ENCODE measurements at regions not wholly inside any gene's neighbourhood (a gene's known extent, or its start where the extent isn't known, plus 50 kb on each side); places are given as distances from the start of the nearest gene placed in this dataset.
A peak's percentile ranks its signal among the peaks of the same experiment; 100 is the strongest.

DNA sequence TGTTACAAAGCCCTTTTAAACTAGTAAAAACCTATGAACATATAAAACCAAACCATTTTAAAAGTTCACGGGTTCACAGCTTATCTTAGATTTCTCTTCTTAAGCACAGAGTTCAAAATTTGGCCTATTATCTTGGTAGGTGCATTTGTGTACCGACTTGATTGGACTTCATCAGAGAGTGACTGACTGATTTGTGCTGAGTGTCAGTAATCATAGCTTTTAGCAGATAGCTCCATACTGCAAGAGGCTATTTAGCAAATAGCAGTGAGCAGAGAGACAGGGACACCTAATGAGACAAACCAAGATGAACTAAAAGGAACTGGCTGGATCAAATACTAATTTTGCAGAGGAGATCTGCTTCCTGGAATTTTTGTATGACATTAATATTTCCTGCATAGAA, 274.5 kb downstream of the PRR16 start:
- H3K4me1 ChIP-seq (ENCODE audit: control insufficient read depth, insufficient read depth, low read length): peaks cover 3% of the 10 kb centered on the region
- no peaks in the 10 kb centered on the region for H3K9me3 ChIP-seq (replicated peaks; ENCODE audit: low read length)
- H3K36me3 ChIP-seq (ENCODE audit: insufficient read depth, low read length): no peaks in the 10 kb centered on the region
- H3K9ac ChIP-seq (ENCODE audit: low read depth, low read length): no peak overlapping the region
- no peak overlapping the region for H3K4me2 ChIP-seq (ENCODE audit: low read length)
- H3K27me3 ChIP-seq (ENCODE audit: control insufficient read depth, insufficient read depth, low read length): no peaks in the 10 kb centered on the region
- no peak overlapping the region for H3K4me3 ChIP-seq (ENCODE audit: low read length)

DNA sequence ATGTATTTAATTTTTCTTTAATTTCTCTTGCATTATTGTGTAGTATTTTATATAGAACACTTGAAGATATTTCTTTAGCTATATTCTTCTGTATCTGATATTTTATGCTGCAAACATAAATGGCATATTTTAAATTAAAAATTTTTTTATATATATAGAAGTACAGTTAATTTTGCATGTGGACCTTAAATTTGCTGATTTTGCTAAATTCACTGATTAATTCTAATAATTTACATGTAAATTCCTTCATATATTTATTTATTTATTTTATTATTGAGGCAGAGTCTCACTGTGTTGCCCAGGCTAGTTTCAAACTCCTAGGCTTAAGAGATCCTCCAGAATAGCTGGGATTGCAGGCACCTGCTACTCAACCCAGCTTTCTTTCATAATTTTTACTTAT, 276.9 kb downstream of the PRR16 start:
- Histone ChIP-seq H3K27me3 (ENCODE audit: control insufficient read depth, insufficient read depth, low read length) (no peaks in the 10 kb centered on the region), H3K4me2 (ENCODE audit: low read length) (no peak overlapping the region), H3K4me1 (ENCODE audit: control insufficient read depth, insufficient read depth, low read length) (no peaks in the 10 kb centered on the region), H3K36me3 (ENCODE audit: insufficient read depth, low read length) (no peaks in the 10 kb centered on the region), H3K4me3 (ENCODE audit: low read length) (no peak overlapping the region), H3K9ac (ENCODE audit: low read depth, low read length) (no peak overlapping the region), H3K9me3 (replicated peaks; ENCODE audit: low read length) (no peaks in the 10 kb centered on the region)

DNA sequence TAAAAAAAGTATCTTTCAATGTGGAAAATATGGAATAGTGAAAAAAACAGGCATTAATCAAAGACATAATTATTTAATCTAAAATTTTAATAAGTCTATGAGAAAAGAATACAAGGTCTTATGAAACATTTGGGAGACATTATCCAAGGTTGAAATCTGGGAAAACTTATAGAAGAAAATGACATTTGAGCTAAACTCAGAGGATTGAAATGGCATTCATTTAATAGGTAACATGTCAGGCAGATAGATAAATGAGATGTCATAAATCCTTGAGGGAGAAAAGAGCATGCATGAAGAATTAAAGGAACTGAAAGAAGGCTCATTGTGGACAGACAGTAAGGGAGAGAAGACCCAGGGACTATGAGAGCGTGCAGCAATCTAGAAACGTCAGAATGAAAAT, 284.4 kb downstream of the PRR16 start:
- Histone ChIP-seq H3K4me3 (ENCODE audit: low read length) (no peak overlapping the region), H3K4me2 (ENCODE audit: low read length) (no peak overlapping the region), H3K4me1 (ENCODE audit: control insufficient read depth, insufficient read depth, low read length) (peaks cover 3% of the 10 kb centered on the region), H3K9ac (ENCODE audit: low read depth, low read length) (no peak overlapping the region), H3K9me3 (replicated peaks; ENCODE audit: low read length) (no peaks in the 10 kb centered on the region), H3K27me3 (ENCODE audit: control insufficient read depth, insufficient read depth, low read length) (no peaks in the 10 kb centered on the region), H3K36me3 (ENCODE audit: insufficient read depth, low read length) (no peaks in the 10 kb centered on the region)

DNA sequence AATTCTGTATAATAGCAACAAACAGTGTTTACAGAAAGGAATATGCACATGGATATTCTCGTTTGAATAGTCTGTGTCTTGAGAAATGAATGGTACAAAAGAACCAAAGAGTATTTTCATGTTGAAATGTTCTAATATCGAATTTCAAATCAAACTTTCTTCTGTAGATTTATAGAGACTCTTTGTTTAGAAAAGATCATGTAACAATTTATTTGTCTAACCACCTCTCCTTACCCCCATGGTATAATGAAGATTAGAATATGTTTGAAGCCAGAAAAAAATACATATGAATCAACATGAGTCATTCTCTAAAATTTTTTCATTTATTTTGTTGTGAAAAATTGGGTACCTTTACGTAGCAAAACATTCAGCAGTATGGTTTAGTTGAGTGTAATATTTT, 285.6 kb downstream of the PRR16 start:
- Histone ChIP-seq H3K9ac (ENCODE audit: low read depth, low read length) (no peak overlapping the region), H3K4me3 (ENCODE audit: low read length) (no peak overlapping the region), H3K9me3 (replicated peaks; ENCODE audit: low read length) (no peaks in the 10 kb centered on the region), H3K27me3 (ENCODE audit: control insufficient read depth, insufficient read depth, low read length) (no peaks in the 10 kb centered on the region), H3K36me3 (ENCODE audit: insufficient read depth, low read length) (no peaks in the 10 kb centered on the region), H3K4me2 (ENCODE audit: low read length) (no peak overlapping the region), H3K4me1 (ENCODE audit: control insufficient read depth, insufficient read depth, low read length) (peaks cover 3% of the 10 kb centered on the region)

GRCh38 chr5:120759587-120759986, 295.5 kb downstream of the PRR16 start:
- Histone ChIP-seq H3K4me1 (ENCODE audit: control insufficient read depth, insufficient read depth, low read length) (no peaks in the 10 kb centered on the region), H3K9me3 (replicated peaks; ENCODE audit: low read length) (no peaks in the 10 kb centered on the region), H3K27me3 (ENCODE audit: control insufficient read depth, insufficient read depth, low read length) (no peaks in the 10 kb centered on the region), H3K9ac (ENCODE audit: low read depth, low read length) (no peak overlapping the region), H3K4me2 (ENCODE audit: low read length) (no peak overlapping the region), H3K36me3 (ENCODE audit: insufficient read depth, low read length) (no peaks in the 10 kb centered on the region), H3K4me3 (ENCODE audit: low read length) (no peak overlapping the region)

DNA sequence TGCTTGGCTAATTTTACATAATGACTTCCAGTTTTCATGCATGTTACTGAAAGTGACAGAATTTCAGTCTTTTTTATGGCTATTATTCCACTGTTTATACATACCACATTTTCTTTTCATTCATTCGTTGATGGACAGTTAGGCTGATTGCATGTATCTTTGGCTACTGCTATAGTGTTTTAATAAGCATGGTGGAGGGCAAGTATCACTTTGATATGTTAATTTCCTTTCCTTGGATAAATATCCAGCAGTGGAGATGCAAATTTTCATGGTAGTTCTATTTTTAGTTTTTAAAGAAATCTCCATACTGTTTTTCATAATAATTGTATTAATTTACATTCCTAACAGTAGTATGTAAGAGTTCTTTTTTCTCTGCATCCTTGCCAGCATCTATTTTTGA, 297.9 kb downstream of the PRR16 start:
- Histone ChIP-seq H3K4me2 (ENCODE audit: low read length) (no peak overlapping the region), H3K9ac (ENCODE audit: low read depth, low read length) (no peak overlapping the region), H3K27me3 (ENCODE audit: control insufficient read depth, insufficient read depth, low read length) (no peaks in the 10 kb centered on the region), H3K4me1 (ENCODE audit: control insufficient read depth, insufficient read depth, low read length) (peaks cover 15% of the 10 kb centered on the region), H3K4me3 (ENCODE audit: low read length) (no peak overlapping the region), H3K9me3 (replicated peaks; ENCODE audit: low read length) (no peaks in the 10 kb centered on the region), H3K36me3 (ENCODE audit: insufficient read depth, low read length) (no peaks in the 10 kb centered on the region)

- H3K27me3 ChIP-seq (ENCODE audit: control insufficient read depth, insufficient read depth, low read length): no peaks in the 10 kb centered on the region
- H3K4me3 ChIP-seq (ENCODE audit: low read length): no peak overlapping the region
- peak overlapping the region; percentile 5 for H3K9ac ChIP-seq (ENCODE audit: low read depth, low read length)
- H3K9me3 ChIP-seq (replicated peaks; ENCODE audit: low read length): no peaks in the 10 kb centered on the region
- H3K4me1 ChIP-seq (ENCODE audit: control insufficient read depth, insufficient read depth, low read length): peaks cover 30% of the 10 kb centered on the region
- peak overlapping the region; percentile 26 for H3K4me2 ChIP-seq (ENCODE audit: low read length)
- no peaks in the 10 kb centered on the region for H3K36me3 ChIP-seq (ENCODE audit: insufficient read depth, low read length)
Measured at GRCh38 chr5:120765189-120765588, 301.1 kb downstream of the PRR16 start.

- Histone ChIP-seq H3K9me3 (replicated peaks; ENCODE audit: low read length) (no peaks in the 10 kb centered on the region), H3K9ac (ENCODE audit: low read depth, low read length) (no peak overlapping the region), H3K27me3 (ENCODE audit: control insufficient read depth, insufficient read depth, low read length) (no peaks in the 10 kb centered on the region), H3K4me3 (ENCODE audit: low read length) (no peak overlapping the region), H3K4me1 (ENCODE audit: control insufficient read depth, insufficient read depth, low read length) (peaks cover 30% of the 10 kb centered on the region), H3K36me3 (ENCODE audit: insufficient read depth, low read length) (no peaks in the 10 kb centered on the region), H3K4me2 (ENCODE audit: low read length) (no peak overlapping the region)
Measured at GRCh38 chr5:120767178-120767820, 303.2 kb downstream of the PRR16 start.

- Histone ChIP-seq H3K4me3 (ENCODE audit: low read length) (no peak overlapping the region), H3K4me1 (ENCODE audit: control insufficient read depth, insufficient read depth, low read length) (peaks cover 30% of the 10 kb centered on the region), H3K36me3 (ENCODE audit: insufficient read depth, low read length) (no peaks in the 10 kb centered on the region), H3K27me3 (ENCODE audit: control insufficient read depth, insufficient read depth, low read length) (no peaks in the 10 kb centered on the region), H3K4me2 (ENCODE audit: low read length) (no peak overlapping the region), H3K9ac (ENCODE audit: low read depth, low read length) (no peak overlapping the region), H3K9me3 (replicated peaks; ENCODE audit: low read length) (no peaks in the 10 kb centered on the region)
Measured at GRCh38 chr5:120769312-120769872, 305.3 kb downstream of the PRR16 start.

DNA sequence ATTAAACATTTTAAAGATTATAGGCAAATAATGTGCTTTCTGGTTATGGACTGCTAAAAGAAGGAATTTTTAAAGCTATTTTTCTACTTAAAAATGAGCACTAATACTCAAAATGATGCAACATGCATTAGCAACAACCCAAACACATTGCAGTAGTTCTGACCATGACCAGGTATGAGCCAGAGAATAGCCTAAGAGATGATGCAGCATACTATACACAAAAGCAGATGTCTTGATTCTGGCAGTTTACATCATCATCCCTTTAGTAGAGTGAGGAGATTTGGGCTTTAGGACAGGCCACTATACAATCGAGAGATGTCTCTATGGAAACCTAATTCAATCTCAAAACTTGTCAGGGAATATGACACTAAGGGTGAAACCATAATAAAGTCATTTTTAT, 307.1 kb downstream of the PRR16 start:
- Histone ChIP-seq H3K4me3 (ENCODE audit: low read length) (no peak overlapping the region), H3K4me1 (ENCODE audit: control insufficient read depth, insufficient read depth, low read length) (peaks cover 15% of the 10 kb centered on the region), H3K9me3 (replicated peaks; ENCODE audit: low read length) (no peaks in the 10 kb centered on the region)

GRCh38 chr5:120778491-120779484, 314.7 kb downstream of the PRR16 start:
- peak overlapping the region; percentile 75 for H3K9ac ChIP-seq (ENCODE audit: low read depth, low read length)
- peak overlapping the region; percentile 57 for H3K4me3 ChIP-seq (ENCODE audit: low read length)
- H3K27me3 ChIP-seq (ENCODE audit: control insufficient read depth, insufficient read depth, low read length): no peaks in the 10 kb centered on the region

More for the DNA sequence above, 307.1 kb downstream of the PRR16 start:
- Histone ChIP-seq H3K36me3 (ENCODE audit: insufficient read depth, low read length) (no peaks in the 10 kb centered on the region), H3K27me3 (ENCODE audit: control insufficient read depth, insufficient read depth, low read length) (no peaks in the 10 kb centered on the region), H3K4me2 (ENCODE audit: low read length) (no peak overlapping the region), H3K9ac (ENCODE audit: low read depth, low read length) (no peak overlapping the region)

More at GRCh38 chr5:120778491-120779484, 314.7 kb downstream of the PRR16 start:
- H3K4me1 ChIP-seq (ENCODE audit: control insufficient read depth, insufficient read depth, low read length): peaks cover 22% of the 10 kb centered on the region
- peak overlapping the region; percentile 79 for H3K4me2 ChIP-seq (ENCODE audit: low read length)
- no peaks in the 10 kb centered on the region for H3K9me3 ChIP-seq (replicated peaks; ENCODE audit: low read length)
- H3K36me3 ChIP-seq (ENCODE audit: insufficient read depth, low read length): no peaks in the 10 kb centered on the region
